Activated naive CD8-positive, alpha-beta T cell treated with anti-CD3 and anti-CD28 coated beads, Interleukin-2, amount 10 ng/mL, durations not matched to agents 7 days and 5 days (primary cell): ENCODE measurements at regions not wholly inside any gene's neighbourhood (a gene's known extent, or its start where the extent isn't known, plus 50 kb on each side); places are given as distances from the start of the nearest gene placed in this dataset.

ENCODE experiments used
- ATAC-seq: fragments of 150-1000 bp; cut with Tn5 transposase; one replicate; pipeline ENCODE4 v1.10.0; 2021; ENCODE audit warnings: low read depth, moderate library complexity
- POLR2A ChIA-PET: fragments of 350-600 bp; sonication (Branson Sonifier 250); formaldehyde crosslinking; loops from one replicate; lab custom pipeline; 2021; ENCODE audit warnings: antibody characterized with exemption; lab: Charles Lee
- DNase-seq: peaks from one replicate; pipeline ENCODE4 v3.0.0; 2021
- H3K27ac Mint-ChIP-seq: one replicate; pipeline ENCODE4 v1.8.0; 2022; ENCODE audit warnings: mild to moderate bottlenecking, mixed read lengths
- H3K27me3 Mint-ChIP-seq: one replicate; pipeline ENCODE4 v1.8.0; 2022; ENCODE audit warnings: mild to moderate bottlenecking, moderate library complexity, mixed read lengths
- H3K36me3 Mint-ChIP-seq: one replicate; pipeline ENCODE4 v1.8.0; 2021; ENCODE audit warnings: mild to moderate bottlenecking, mixed read lengths
- H3K4me1 Mint-ChIP-seq: one replicate; pipeline ENCODE4 v1.8.0; 2021; ENCODE audit warnings: mixed read lengths
- H3K4me3 Mint-ChIP-seq: one replicate; pipeline ENCODE4 v1.8.0; 2022; ENCODE audit warnings: mild to moderate bottlenecking, moderate library complexity, mixed read lengths
- H3K9me3 Mint-ChIP-seq: one replicate; pipeline ENCODE4 v1.8.0; 2021; ENCODE audit warnings: mixed read lengths

GRCh38 chr2:217027414-217027813 is 167.6 kb upstream of the TNP1 start:
- DNase-seq = no peak
- no peak for ATAC-seq
- Mint-ChIP-seq H3K27me3 (peaks cover 33% of the 10 kb centered on the region), H3K4me1 (no peaks in the 10 kb centered on the region), H3K36me3 (no peaks in the 10 kb centered on the region), H3K4me3 (no peak overlapping the region), H3K27ac (no peak overlapping the region), H3K9me3 (no peaks in the 10 kb centered on the region)
- POLR2A ChIA-PET = no interaction called here

GRCh38 chr2:217026569-217026968 is 166.7 kb upstream of the TNP1 start:
- Mint-ChIP-seq H3K27me3 (peaks cover 33% of the 10 kb centered on the region), H3K27ac (no peak overlapping the region), H3K9me3 (no peaks in the 10 kb centered on the region), H3K4me3 (no peak overlapping the region), H3K36me3 (no peaks in the 10 kb centered on the region), H3K4me1 (no peaks in the 10 kb centered on the region)
- DNase-seq (no peak), ATAC-seq (no peak)
- POLR2A ChIA-PET = no interaction called here

- Mint-ChIP-seq H3K4me3 (no peak overlapping the region), H3K36me3 (no peaks in the 10 kb centered on the region), H3K4me1 (no peaks in the 10 kb centered on the region), H3K27me3 (peaks cover 29% of the 10 kb centered on the region), H3K9me3 (no peaks in the 10 kb centered on the region), H3K27ac (no peak overlapping the region)
- DNase-seq (no peak), ATAC-seq (no peak)
- POLR2A ChIA-PET = no interaction called here
Measured at GRCh38 chr2:217026161-217026560, 166.3 kb upstream of the TNP1 start.

GRCh38 chr2:217023611-217024010 is 163.7 kb upstream of the TNP1 start:
- peaks cover 22% of the 10 kb centered on the region for H3K27me3 Mint-ChIP-seq
- POLR2A ChIA-PET = no interaction called here
- no peaks in the 10 kb centered on the region for H3K36me3 Mint-ChIP-seq
- H3K27ac Mint-ChIP-seq = no peak overlapping the region
- H3K4me1 Mint-ChIP-seq = no peaks in the 10 kb centered on the region
- H3K4me3 Mint-ChIP-seq = no peak overlapping the region
- DNase-seq (no peak), ATAC-seq (no peak)
- no peaks in the 10 kb centered on the region for H3K9me3 Mint-ChIP-seq

GRCh38 chr2:217017456-217018252 is 157.8 kb upstream of the TNP1 start:
- Mint-ChIP-seq H3K4me1 (peaks cover 8% of the 10 kb centered on the region), H3K4me3 (no peak overlapping the region), H3K27me3 (peaks cover 49% of the 10 kb centered on the region), H3K9me3 (no peaks in the 10 kb centered on the region), H3K36me3 (peaks cover 3% of the 10 kb centered on the region), H3K27ac (no peak overlapping the region)
- no peak for DNase-seq
- ATAC-seq = no peak
- POLR2A ChIA-PET = no interaction called here

- DNase-seq (no peak), ATAC-seq (no peak)
- H3K36me3 Mint-ChIP-seq = peaks cover 3% of the 10 kb centered on the region
- no peaks in the 10 kb centered on the region for H3K9me3 Mint-ChIP-seq
- H3K27me3 Mint-ChIP-seq = peaks cover 51% of the 10 kb centered on the region
- peaks cover 8% of the 10 kb centered on the region for H3K4me1 Mint-ChIP-seq
- H3K4me3 Mint-ChIP-seq = no peak overlapping the region
- POLR2A ChIA-PET = no interaction called here
- no peak overlapping the region for H3K27ac Mint-ChIP-seq
Measured at GRCh38 chr2:217016796-217017419, 157.0 kb upstream of the TNP1 start.

GRCh38 chr2:217014328-217015105 is 154.7 kb upstream of the TNP1 start:
- no peak for ATAC-seq
- Mint-ChIP-seq H3K4me3 (no peak overlapping the region), H3K27me3 (peaks cover 51% of the 10 kb centered on the region), H3K9me3 (no peaks in the 10 kb centered on the region), H3K27ac (no peak overlapping the region), H3K36me3 (peaks cover 3% of the 10 kb centered on the region), H3K4me1 (peaks cover 8% of the 10 kb centered on the region)
- POLR2A ChIA-PET = no interaction called here
- DNase-seq = no peak

- peaks cover 46% of the 10 kb centered on the region for H3K27me3 Mint-ChIP-seq
Measured at GRCh38 chr2:217013926-217014325, 154.1 kb upstream of the TNP1 start.

GRCh38 chr2:217011576-217011975 is 151.7 kb upstream of the TNP1 start:
- H3K27me3 Mint-ChIP-seq = peaks cover 29% of the 10 kb centered on the region
- H3K4me3 Mint-ChIP-seq = no peak overlapping the region
- POLR2A ChIA-PET = no interaction called here
- ATAC-seq = no peak
- no peak for DNase-seq
- no peaks in the 10 kb centered on the region for H3K9me3 Mint-ChIP-seq
- H3K27ac Mint-ChIP-seq = no peak overlapping the region
- H3K4me1 Mint-ChIP-seq = peaks cover 8% of the 10 kb centered on the region
- H3K36me3 Mint-ChIP-seq = peaks cover 1% of the 10 kb centered on the region

More at GRCh38 chr2:217013926-217014325, 154.1 kb upstream of the TNP1 start:
- no peak for DNase-seq
- H3K9me3 Mint-ChIP-seq = no peaks in the 10 kb centered on the region
- peaks cover 8% of the 10 kb centered on the region for H3K4me1 Mint-ChIP-seq
- no peak overlapping the region for H3K4me3 Mint-ChIP-seq
- POLR2A ChIA-PET = no interaction called here
- ATAC-seq = no peak
- no peak overlapping the region for H3K27ac Mint-ChIP-seq
- H3K36me3 Mint-ChIP-seq = peaks cover 3% of the 10 kb centered on the region

- Mint-ChIP-seq H3K4me1 (peaks cover 8% of the 10 kb centered on the region), H3K9me3 (no peaks in the 10 kb centered on the region), H3K36me3 (peaks cover 1% of the 10 kb centered on the region), H3K27ac (no peak overlapping the region), H3K4me3 (no peak overlapping the region), H3K27me3 (peaks cover 27% of the 10 kb centered on the region)
- DNase-seq (no peak), ATAC-seq (no peak)
- POLR2A ChIA-PET = no interaction called here
Measured at GRCh38 chr2:217010173-217010572, 150.3 kb upstream of the TNP1 start.

GRCh38 chr2:217008794-217009193 is 148.9 kb upstream of the TNP1 start:
- DNase-seq (no peak), ATAC-seq (no peak)
- no peak overlapping the region for H3K27ac Mint-ChIP-seq
- POLR2A ChIA-PET = no interaction called here
- H3K4me1 Mint-ChIP-seq = no peaks in the 10 kb centered on the region
- no peaks in the 10 kb centered on the region for H3K9me3 Mint-ChIP-seq
- H3K36me3 Mint-ChIP-seq = no peaks in the 10 kb centered on the region
- H3K27me3 Mint-ChIP-seq = peaks cover 25% of the 10 kb centered on the region
- no peak overlapping the region for H3K4me3 Mint-ChIP-seq

GRCh38 chr2:217006217-217006616 is 146.4 kb upstream of the TNP1 start:
- no peak overlapping the region for H3K27ac Mint-ChIP-seq
- H3K36me3 Mint-ChIP-seq = no peaks in the 10 kb centered on the region
- H3K9me3 Mint-ChIP-seq = no peaks in the 10 kb centered on the region
- H3K4me1 Mint-ChIP-seq = no peaks in the 10 kb centered on the region
- POLR2A ChIA-PET = no interaction called here
- no peak overlapping the region for H3K4me3 Mint-ChIP-seq
- H3K27me3 Mint-ChIP-seq = peaks cover 19% of the 10 kb centered on the region
- DNase-seq (no peak), ATAC-seq (no peak)

- POLR2A ChIA-PET = no interaction called here
- ATAC-seq = no peak
- H3K4me3 Mint-ChIP-seq = no peak overlapping the region
- no peaks in the 10 kb centered on the region for H3K9me3 Mint-ChIP-seq
- no peak for DNase-seq
- H3K4me1 Mint-ChIP-seq = no peaks in the 10 kb centered on the region
- H3K36me3 Mint-ChIP-seq = no peaks in the 10 kb centered on the region
- no peak overlapping the region for H3K27ac Mint-ChIP-seq
- peaks cover 22% of the 10 kb centered on the region for H3K27me3 Mint-ChIP-seq
Measured at GRCh38 chr2:217004656-217005055, 144.8 kb upstream of the TNP1 start.
